ENCODE measurements at regions not wholly inside any gene's neighbourhood (a gene's known extent, or its start where the extent isn't known, plus 50 kb on each side); places are given as distances from the start of the nearest gene placed in this dataset.
A peak's percentile ranks its signal among the peaks of the same experiment; 100 is the strongest.

DNA sequence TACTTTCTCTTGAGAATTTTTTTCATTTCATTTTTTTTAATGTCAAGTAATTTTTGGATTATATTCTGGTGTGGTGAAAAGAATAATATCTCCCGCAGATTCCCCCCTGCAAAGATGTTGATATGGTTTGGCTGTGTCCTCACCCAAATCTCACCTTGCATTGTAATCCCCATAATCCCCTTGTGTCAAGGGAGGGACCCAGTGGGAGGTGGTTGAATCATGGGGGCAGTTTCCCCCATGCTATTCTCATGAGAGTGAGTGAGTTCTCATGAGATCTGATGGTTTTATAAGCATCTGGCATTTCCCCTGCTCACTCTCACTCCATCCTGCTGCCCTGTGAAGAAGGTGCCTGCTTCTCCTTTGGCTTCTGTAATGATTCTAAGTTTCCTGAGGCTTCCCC lies 58.7 kb upstream of the PMEPA1 start:
- CTCF ChIA-PET = interaction anchor here (0.6 kb wide), 1 partner anchor 279 kb away, joined by 3 read pairs; no protein-coding TSS in a partner anchor
- no peak for ATAC-seq

GRCh38 chr20:57767441-57767840 lies 57.6 kb upstream of the PMEPA1 start:
- Histone ChIP-seq H3K4me2 (no peak overlapping the region), H3K4me1 (peaks cover 40% of the 10 kb centered on the region), H3K4me3 (no peak overlapping the region), H3K27ac (peak overlapping the region in 1 of 2 experiments; percentile 38; a peak in 1 of 6 replicates), H3K9me3 (peaks cover 13% of the 10 kb centered on the region)
- TF ChIP-seq TFCP2L1 (CRISPR knock-in tag; IDR thresholded peaks at IDR 0.05) = no peak
- TF ChIP-seq MYC (IDR thresholded peaks at IDR 0.05; ENCODE audit: borderline replicate concordance, low read length) = no peak
- no peak for TF ChIP-seq CBX2 (IDR thresholded peaks at IDR 0.05; ENCODE audit: borderline replicate concordance, low read depth)
- TF ChIP-seq HDAC2 (IDR thresholded peaks at IDR 0.05) = no peak
- no peak for TF ChIP-seq GATA3 (IDR thresholded peaks at IDR 0.05; ENCODE audit: borderline replicate concordance)
- TF ChIP-seq, protein P1, sequence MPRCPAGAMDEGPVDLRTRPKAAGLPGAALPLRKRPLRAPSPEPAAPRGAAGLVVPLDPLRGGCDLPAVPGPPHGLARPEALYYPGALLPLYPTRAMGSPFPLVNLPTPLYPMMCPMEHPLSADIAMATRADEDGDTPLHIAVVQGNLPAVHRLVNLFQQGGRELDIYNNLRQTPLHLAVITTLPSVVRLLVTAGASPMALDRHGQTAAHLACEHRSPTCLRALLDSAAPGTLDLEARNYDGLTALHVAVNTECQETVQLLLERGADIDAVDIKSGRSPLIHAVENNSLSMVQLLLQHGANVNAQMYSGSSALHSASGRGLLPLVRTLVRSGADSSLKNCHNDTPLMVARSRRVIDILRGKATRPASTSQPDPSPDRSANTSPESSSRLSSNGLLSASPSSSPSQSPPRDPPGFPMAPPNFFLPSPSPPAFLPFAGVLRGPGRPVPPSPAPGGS (IDR thresholded peaks at IDR 0.05) = no peak
- TF ChIP-seq, protein P2, sequence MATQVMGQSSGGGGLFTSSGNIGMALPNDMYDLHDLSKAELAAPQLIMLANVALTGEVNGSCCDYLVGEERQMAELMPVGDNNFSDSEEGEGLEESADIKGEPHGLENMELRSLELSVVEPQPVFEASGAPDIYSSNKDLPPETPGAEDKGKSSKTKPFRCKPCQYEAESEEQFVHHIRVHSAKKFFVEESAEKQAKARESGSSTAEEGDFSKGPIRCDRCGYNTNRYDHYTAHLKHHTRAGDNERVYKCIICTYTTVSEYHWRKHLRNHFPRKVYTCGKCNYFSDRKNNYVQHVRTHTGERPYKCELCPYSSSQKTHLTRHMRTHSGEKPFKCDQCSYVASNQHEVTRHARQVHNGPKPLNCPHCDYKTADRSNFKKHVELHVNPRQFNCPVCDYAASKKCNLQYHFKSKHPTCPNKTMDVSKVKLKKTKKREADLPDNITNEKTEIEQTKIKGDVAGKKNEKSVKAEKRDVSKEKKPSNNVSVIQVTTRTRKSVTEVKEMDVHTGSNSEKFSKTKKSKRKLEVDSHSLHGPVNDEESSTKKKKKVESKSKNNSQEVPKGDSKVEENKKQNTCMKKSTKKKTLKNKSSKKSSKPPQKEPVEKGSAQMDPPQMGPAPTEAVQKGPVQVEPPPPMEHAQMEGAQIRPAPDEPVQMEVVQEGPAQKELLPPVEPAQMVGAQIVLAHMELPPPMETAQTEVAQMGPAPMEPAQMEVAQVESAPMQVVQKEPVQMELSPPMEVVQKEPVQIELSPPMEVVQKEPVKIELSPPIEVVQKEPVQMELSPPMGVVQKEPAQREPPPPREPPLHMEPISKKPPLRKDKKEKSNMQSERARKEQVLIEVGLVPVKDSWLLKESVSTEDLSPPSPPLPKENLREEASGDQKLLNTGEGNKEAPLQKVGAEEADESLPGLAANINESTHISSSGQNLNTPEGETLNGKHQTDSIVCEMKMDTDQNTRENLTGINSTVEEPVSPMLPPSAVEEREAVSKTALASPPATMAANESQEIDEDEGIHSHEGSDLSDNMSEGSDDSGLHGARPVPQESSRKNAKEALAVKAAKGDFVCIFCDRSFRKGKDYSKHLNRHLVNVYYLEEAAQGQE (IDR thresholded peaks at IDR 0.05) = no peak
- TF ChIP-seq RARB (CRISPR knock-in tag; IDR thresholded peaks at IDR 0.05) = no peak
- TF ChIP-seq BHLHE40 (IDR thresholded peaks at IDR 0.05; ENCODE audit: low read depth, low read length) = no peak
- no peak for TF ChIP-seq EP300 (IDR thresholded peaks at IDR 0.05)
- no peak for TF ChIP-seq MAX (IDR thresholded peaks at IDR 0.05)
- no peak for TF ChIP-seq JUNB (IDR thresholded peaks at IDR 0.05)
- no peak for TF ChIP-seq ZSCAN20 (CRISPR knock-in tag; IDR thresholded peaks at IDR 0.05)
- TF ChIP-seq SREBF2 (IDR thresholded peaks at IDR 0.05) = no peak
- ChIA-PET CTCF (no interaction called here), POLR2A (no interaction called here)
- FAIRE-seq (no peak), ATAC-seq (no peak), DNase-seq (ENCODE audit: low read depth in 1 of 2, low spot score in 1 of 2) (no peak)

More for the DNA sequence above, 58.7 kb upstream of the PMEPA1 start:
- POLR2A ChIA-PET = no interaction called here
- Histone ChIP-seq H3K27ac (peak overlapping the region; percentile 95 to 96; a peak in 5 of 6 replicates), H3K4me1 (peaks cover 49% of the 10 kb centered on the region), H3K4me3 (no peak overlapping the region), H3K9me3 (peaks cover 13% of the 10 kb centered on the region), H3K4me2 (no peak overlapping the region)
- TF ChIP-seq NFE2L2 (conservative IDR thresholded peaks at IDR 0.05; ENCODE audit: low read length) = no peak
- TF ChIP-seq GATA3 (IDR thresholded peaks at IDR 0.05; ENCODE audit: borderline replicate concordance) = no peak
- no peak for TF ChIP-seq FOSB (CRISPR knock-in tag; IDR thresholded peaks at IDR 0.05)
- TF ChIP-seq, protein P3, sequence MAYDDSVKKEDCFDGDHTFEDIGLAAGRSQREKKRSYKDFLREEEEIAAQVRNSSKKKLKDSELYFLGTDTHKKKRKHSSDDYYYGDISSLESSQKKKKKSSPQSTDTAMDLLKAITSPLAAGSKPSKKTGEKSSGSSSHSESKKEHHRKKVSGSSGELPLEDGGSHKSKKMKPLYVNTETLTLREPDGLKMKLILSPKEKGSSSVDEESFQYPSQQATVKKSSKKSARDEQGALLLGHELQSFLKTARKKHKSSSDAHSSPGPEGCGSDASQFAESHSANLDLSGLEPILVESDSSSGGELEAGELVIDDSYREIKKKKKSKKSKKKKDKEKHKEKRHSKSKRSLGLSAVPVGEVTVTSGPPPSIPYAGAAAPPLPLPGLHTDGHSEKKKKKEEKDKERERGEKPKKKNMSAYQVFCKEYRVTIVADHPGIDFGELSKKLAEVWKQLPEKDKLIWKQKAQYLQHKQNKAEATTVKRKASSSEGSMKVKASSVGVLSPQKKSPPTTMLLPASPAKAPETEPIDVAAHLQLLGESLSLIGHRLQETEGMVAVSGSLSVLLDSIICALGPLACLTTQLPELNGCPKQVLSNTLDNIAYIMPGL (CRISPR knock-in tag; IDR thresholded peaks at IDR 0.05; ENCODE audit: borderline replicate concordance) = no peak
- TF ChIP-seq PHF8 (IDR thresholded peaks at IDR 0.05; ENCODE audit: borderline replicate concordance, low read depth) = no peak
- no peak for TF ChIP-seq EP300 (IDR thresholded peaks at IDR 0.05)
- TF ChIP-seq, protein P1 (IDR thresholded peaks at IDR 0.05) = no peak
- no peak for TF ChIP-seq JUN (IDR thresholded peaks at IDR 0.05)
- no peak for TF ChIP-seq CBX2 (IDR thresholded peaks at IDR 0.05; ENCODE audit: borderline replicate concordance, low read depth)
- no peak for TF ChIP-seq ZC3H11A (IDR thresholded peaks at IDR 0.05)
- no peak for TF ChIP-seq KDM5A (IDR thresholded peaks at IDR 0.05)
- TF ChIP-seq, protein P2 (IDR thresholded peaks at IDR 0.05) = no peak
- TF ChIP-seq HDAC2 (IDR thresholded peaks at IDR 0.05) = no peak
- no peak for TF ChIP-seq RNF2 (IDR thresholded peaks at IDR 0.05; ENCODE audit: borderline replicate concordance, low read depth)
- no peak for TF ChIP-seq ZFP36 (IDR thresholded peaks at IDR 0.05; ENCODE audit: borderline replicate concordance, partially characterized antibody)
- TF ChIP-seq, protein P4, sequence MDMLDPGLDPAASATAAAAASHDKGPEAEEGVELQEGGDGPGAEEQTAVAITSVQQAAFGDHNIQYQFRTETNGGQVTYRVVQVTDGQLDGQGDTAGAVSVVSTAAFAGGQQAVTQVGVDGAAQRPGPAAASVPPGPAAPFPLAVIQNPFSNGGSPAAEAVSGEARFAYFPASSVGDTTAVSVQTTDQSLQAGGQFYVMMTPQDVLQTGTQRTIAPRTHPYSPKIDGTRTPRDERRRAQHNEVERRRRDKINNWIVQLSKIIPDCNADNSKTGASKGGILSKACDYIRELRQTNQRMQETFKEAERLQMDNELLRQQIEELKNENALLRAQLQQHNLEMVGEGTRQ (IDR thresholded peaks at IDR 0.05) = no peak
- no peak for TF ChIP-seq RCOR1 (IDR thresholded peaks at IDR 0.05; ENCODE audit: low read depth, low read length)
- TF ChIP-seq KDM1A (IDR thresholded peaks at IDR 0.05; ENCODE audit: low read depth) = no peak
- 93% methylated on average over 1 of the region's 1 CpG for WGBS (ENCODE audit: missing lambda C conversion rate)
- FAIRE-seq = no peak
- no peak for DNase-seq (ENCODE audit: low read depth in 1 of 2, low spot score in 1 of 2)

Measured in A549 (cell line).